GM23338 (cell line): ENCODE measurements at regions not wholly inside any gene's neighbourhood (a gene's known extent, or its start where the extent isn't known, plus 50 kb on each side); places are given as distances from the start of the nearest gene placed in this dataset.

Source experiments
- ATAC-seq: fragments of 200-7000 bp; cut with Tn5 transposase; 3 replicates; pipeline ENCODE4 v1.9.1; 2020
- DNase-seq: peaks from one replicate; pipeline ENCODE4 v3.0.0-alpha.2; 2015; ENCODE audit warnings: low spot score
- H2AFZ ChIP-seq: fragments of 200-600 bp; sonication (generic); 2 replicates; pipeline ENCODE4 v1.8.0; 2016; ENCODE audit warnings: antibody characterized with exemption, mild to moderate bottlenecking, moderate library complexity
- H3F3A ChIP-seq: fragments of 200-600 bp; sonication (generic); replicated peaks from 2 replicates; pipeline ENCODE4 v1.8.0; 2017; ENCODE audit warnings: antibody characterized with exemption, mixed run types, low read depth
- H3K27ac ChIP-seq: fragments of 200-600 bp; sonication (generic); 2 replicates; pipeline ENCODE4 v1.6.1; 2016; ENCODE audit warnings: low read depth
- H3K27me3 ChIP-seq: fragments of 200-600 bp; sonication (generic); 2 replicates; pipeline ENCODE4 v1.8.0; 2016; ENCODE audit warnings: mild to moderate bottlenecking, mixed run types, moderate library complexity; ENCODE audit not compliant: insufficient read depth
- H3K36me3 ChIP-seq: fragments of 200-600 bp; sonication (generic); 2 replicates; pipeline ENCODE4 v1.8.0; 2016; ENCODE audit warnings: mild to moderate bottlenecking; ENCODE audit not compliant: insufficient read depth
- H3K4me1 ChIP-seq: fragments of 200-600 bp; sonication (generic); 2 replicates; pipeline ENCODE4 v1.8.0; 2016; ENCODE audit warnings: mild to moderate bottlenecking, moderate library complexity; ENCODE audit not compliant: insufficient read depth
- H3K4me2 ChIP-seq: fragments of 200-600 bp; sonication (generic); 2 replicates; pipeline ENCODE4 v1.7.1; 2017; ENCODE audit warnings: mixed run types
- H3K4me3 ChIP-seq: fragments of 200-600 bp; sonication (generic); 2 replicates; pipeline ENCODE4 v1.6.1; 2016; ENCODE audit warnings: mixed run types
- H3K79me2 ChIP-seq: fragments of 200-600 bp; sonication (generic); replicated peaks from 2 replicates; pipeline ENCODE4 v1.8.0; 2017; ENCODE audit warnings: mild to moderate bottlenecking; ENCODE audit not compliant: insufficient read depth
- H3K9me2 ChIP-seq: fragments of 200-600 bp; sonication (generic); 2 replicates; pipeline ENCODE4 v1.8.0; 2017; ENCODE audit not compliant: insufficient read depth
- H4K20me1 ChIP-seq: fragments of 200-600 bp; sonication (generic); replicated peaks from 2 replicates; pipeline ENCODE4 v1.8.0; 2017; ENCODE audit warnings: mild to moderate bottlenecking; ENCODE audit not compliant: insufficient read depth
- H3K27ac Mint-ChIP-seq: 2 replicates; pipeline ENCODE4 v1.8.0; 2020; ENCODE audit warnings: inconsistent platforms, mild to moderate bottlenecking, moderate library complexity, mixed read lengths
- H3K27me3 Mint-ChIP-seq: 3 replicates; pipeline ENCODE4 v1.8.0; 2022; ENCODE audit warnings: low read depth, mild to moderate bottlenecking, moderate library complexity, mixed read lengths, inconsistent platforms; ENCODE audit not compliant: insufficient read depth, poor library complexity
- H3K36me3 Mint-ChIP-seq: 3 replicates; pipeline ENCODE4 v1.8.0; 2021; ENCODE audit warnings: low read depth, mild to moderate bottlenecking, inconsistent platforms, moderate library complexity, mixed read lengths
- H3K4me1 Mint-ChIP-seq: 3 replicates; pipeline ENCODE4 v1.8.0; 2020; ENCODE audit warnings: mild to moderate bottlenecking, inconsistent platforms, mixed read lengths
- H3K4me3 Mint-ChIP-seq: 3 replicates; pipeline ENCODE4 v1.8.0; 2021; ENCODE audit warnings: moderate library complexity, mild to moderate bottlenecking, inconsistent platforms, mixed read lengths
- H3K9me3 Mint-ChIP-seq: 3 replicates; pipeline ENCODE4 v1.8.0; 2020; ENCODE audit warnings: moderate library complexity, mild to moderate bottlenecking, inconsistent platforms, mixed read lengths
- CREB1 ChIP-seq: fragments of 250-450 bp; sonication (Bioruptor Pico); IDR thresholded peaks from 2 replicates; pipeline ENCODE4 v1.5.0; 2020; ENCODE audit warnings: low read depth, mild to moderate bottlenecking, moderate library complexity
- ETS1 ChIP-seq: IDR thresholded peaks from 2 replicates; pipeline ENCODE4 v1.6.1; 2016; ENCODE audit warnings: antibody characterized with exemption
- EZH2 ChIP-seq: fragments of 200-600 bp; sonication (generic); IDR thresholded peaks from one replicate; pipeline ENCODE4 v1.8.0; 2017; ENCODE audit warnings: antibody characterized with exemption, mild to moderate bottlenecking, low read depth; ENCODE audit not compliant: unreplicated experiment
- JUNB ChIP-seq: IDR thresholded peaks from one replicate; pipeline ENCODE4 v1.6.1; 2016; ENCODE audit warnings: antibody characterized with exemption; ENCODE audit not compliant: unreplicated experiment
- NANOG ChIP-seq: IDR thresholded peaks from 2 replicates; pipeline ENCODE4 v1.6.1; 2016; ENCODE audit warnings: antibody characterized with exemption, borderline replicate concordance
- POLR2AphosphoS5 ChIP-seq: IDR thresholded peaks from 2 replicates; pipeline ENCODE4 v1.6.1; 2016; ENCODE audit warnings: antibody characterized with exemption, low read depth
- STAT1 ChIP-seq: IDR thresholded peaks from one replicate; pipeline ENCODE4 v1.6.1; 2016; ENCODE audit warnings: antibody characterized with exemption; ENCODE audit not compliant: unreplicated experiment
- ZNF331 ChIP-seq: fragments of 250-450 bp; sonication (Bioruptor Pico); IDR thresholded peaks from 2 replicates; pipeline ENCODE4 v1.5.0; 2020; ENCODE audit warnings: low read depth, mild to moderate bottlenecking, moderate library complexity
- ZNF462 ChIP-seq: fragments of 250-450 bp; sonication (Bioruptor Pico); IDR thresholded peaks from 2 replicates; pipeline ENCODE4 v1.5.0; 2020; ENCODE audit warnings: mild to moderate bottlenecking, moderate library complexity
- TF ChIP-seq, protein P1 (sequence below): IDR thresholded peaks from one replicate; pipeline ENCODE4 v1.6.1; 2018; ENCODE audit warnings: antibody characterized with exemption; ENCODE audit not compliant: unreplicated experiment

- no peak for TF ChIP-seq POLR2AphosphoS5
- TF ChIP-seq JUNB: no peak
- TF ChIP-seq STAT1: no peak
Observed at GRCh38 chr9:97766610-97767009, 69.5 kb upstream of the XPA start (continued).

- peaks cover 21% of the 10 kb centered on the region for H3K4me1 Mint-ChIP-seq
- H3K27ac Mint-ChIP-seq: no peak overlapping the region
- Histone ChIP-seq H3K4me2 (no peak overlapping the region), H3K9me2 (0 out of 2 replicates have a peak, but pooled peaks cover 2% of the 10 kb centered on the region), H3K27me3 (no peaks in the 10 kb centered on the region), H3K27ac (no peak overlapping the region), H3K4me1 (no peaks in the 10 kb centered on the region), H3K36me3 (no peaks in the 10 kb centered on the region), H3F3A (no peaks in the 10 kb centered on the region), H2AFZ (no peak overlapping the region), H4K20me1 (no peaks in the 10 kb centered on the region), H3K79me2 (no peaks in the 10 kb centered on the region), H3K4me3 (no peak overlapping the region)
- no peaks in the 10 kb centered on the region for H3K36me3 Mint-ChIP-seq
- no peaks in the 10 kb centered on the region for H3K9me3 Mint-ChIP-seq
- H3K4me3 Mint-ChIP-seq: no peak overlapping the region
- ATAC-seq: no peak
- H3K27me3 Mint-ChIP-seq: peaks cover 10% of the 10 kb centered on the region
- DNase-seq: no peak
- no peak for TF ChIP-seq ZNF462 (CRISPR knock-in tag)
- TF ChIP-seq STAT1: no peak
- TF ChIP-seq EZH2: no peak
Observed at GRCh38 chr9:97767891-97768290, 70.8 kb upstream of the XPA start.

- Histone ChIP-seq H3K36me3 (no peaks in the 10 kb centered on the region), H3K4me1 (no peaks in the 10 kb centered on the region), H3K4me2 (no peak overlapping the region), H3F3A (no peaks in the 10 kb centered on the region), H2AFZ (peak overlapping the region; percentile 32; the same call in 1 of the 2 replicates), H3K27ac (no peak overlapping the region), H3K9me2 (0 out of 2 replicates have a peak, but pooled peaks cover 2% of the 10 kb centered on the region), H3K27me3 (no peaks in the 10 kb centered on the region), H4K20me1 (no peaks in the 10 kb centered on the region), H3K4me3 (no peak overlapping the region), H3K79me2 (no peaks in the 10 kb centered on the region)
- Mint-ChIP-seq H3K27ac (no peak overlapping the region), H3K4me1 (peaks cover 21% of the 10 kb centered on the region), H3K4me3 (no peak overlapping the region), H3K36me3 (no peaks in the 10 kb centered on the region), H3K9me3 (no peaks in the 10 kb centered on the region), H3K27me3 (peaks cover 10% of the 10 kb centered on the region)
- no peak for DNase-seq
- no peak for ATAC-seq
- TF ChIP-seq NANOG (no peak), EZH2 (no peak), CREB1 (CRISPR knock-in tag) (no peak), ZNF331 (CRISPR knock-in tag) (no peak), POLR2AphosphoS5 (no peak), ETS1 (no peak)
- TF ChIP-seq, protein P1, sequence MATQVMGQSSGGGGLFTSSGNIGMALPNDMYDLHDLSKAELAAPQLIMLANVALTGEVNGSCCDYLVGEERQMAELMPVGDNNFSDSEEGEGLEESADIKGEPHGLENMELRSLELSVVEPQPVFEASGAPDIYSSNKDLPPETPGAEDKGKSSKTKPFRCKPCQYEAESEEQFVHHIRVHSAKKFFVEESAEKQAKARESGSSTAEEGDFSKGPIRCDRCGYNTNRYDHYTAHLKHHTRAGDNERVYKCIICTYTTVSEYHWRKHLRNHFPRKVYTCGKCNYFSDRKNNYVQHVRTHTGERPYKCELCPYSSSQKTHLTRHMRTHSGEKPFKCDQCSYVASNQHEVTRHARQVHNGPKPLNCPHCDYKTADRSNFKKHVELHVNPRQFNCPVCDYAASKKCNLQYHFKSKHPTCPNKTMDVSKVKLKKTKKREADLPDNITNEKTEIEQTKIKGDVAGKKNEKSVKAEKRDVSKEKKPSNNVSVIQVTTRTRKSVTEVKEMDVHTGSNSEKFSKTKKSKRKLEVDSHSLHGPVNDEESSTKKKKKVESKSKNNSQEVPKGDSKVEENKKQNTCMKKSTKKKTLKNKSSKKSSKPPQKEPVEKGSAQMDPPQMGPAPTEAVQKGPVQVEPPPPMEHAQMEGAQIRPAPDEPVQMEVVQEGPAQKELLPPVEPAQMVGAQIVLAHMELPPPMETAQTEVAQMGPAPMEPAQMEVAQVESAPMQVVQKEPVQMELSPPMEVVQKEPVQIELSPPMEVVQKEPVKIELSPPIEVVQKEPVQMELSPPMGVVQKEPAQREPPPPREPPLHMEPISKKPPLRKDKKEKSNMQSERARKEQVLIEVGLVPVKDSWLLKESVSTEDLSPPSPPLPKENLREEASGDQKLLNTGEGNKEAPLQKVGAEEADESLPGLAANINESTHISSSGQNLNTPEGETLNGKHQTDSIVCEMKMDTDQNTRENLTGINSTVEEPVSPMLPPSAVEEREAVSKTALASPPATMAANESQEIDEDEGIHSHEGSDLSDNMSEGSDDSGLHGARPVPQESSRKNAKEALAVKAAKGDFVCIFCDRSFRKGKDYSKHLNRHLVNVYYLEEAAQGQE: no peak
Observed at GRCh38 chr9:97768746-97769145, 71.6 kb upstream of the XPA start.
